ENCODE measurements at regions not wholly inside any gene's neighbourhood (a gene's known extent, or its start where the extent isn't known, plus 50 kb on each side); places are given as distances from the start of the nearest gene placed in this dataset.
"Not testable (repeated sequence)": the region's sequence is repeated elsewhere in the genome, so short reads cannot be mapped to it uniquely, and the experiment has no call there.

- FAIRE-seq; H3K4me3 ChIP-seq (ENCODE audit: extremely low read depth in 1 of 4, insufficient read depth in 2 of 4, low read depth in 3 of 4, low read length in 4 of 4); H3K4ac ChIP-seq (replicated peaks; ENCODE audit: insufficient read length, low read depth, low read length); H3K36me3 ChIP-seq (ENCODE audit: control insufficient read depth in 2 of 4, insufficient read depth in 4 of 4, low read length in 3 of 4); H3K4me2 ChIP-seq (ENCODE audit: insufficient read depth in 1 of 2, low read depth in 2 of 2, low read length in 2 of 2); H2BK120ac ChIP-seq (replicated peaks; ENCODE audit: low read depth, low read length); H3K9me3 ChIP-seq (ENCODE audit: insufficient read depth in 2 of 2, low read depth in 1 of 2, low read length in 1 of 2); H3K27me3 ChIP-seq (replicated peaks in 1 of 4; ENCODE audit: control insufficient read depth in 3 of 4, extremely low read depth in 1 of 4, insufficient read depth in 3 of 4, low read length in 3 of 4); H2BK20ac ChIP-seq (ENCODE audit: low read length); DNase-seq (ENCODE audit: low read depth in 1 of 2, low spot score in 2 of 2); H4K5ac ChIP-seq (ENCODE audit: insufficient read length, low read depth, low read length); H3K79me1 ChIP-seq (ENCODE audit: low read depth, low read length); H2AK5ac ChIP-seq (ENCODE audit: low read depth, low read length); H3K56ac ChIP-seq (replicated peaks; ENCODE audit: insufficient read length, low read depth, low read length); H2BK15ac ChIP-seq (ENCODE audit: low read length); H3K23me2 ChIP-seq (ENCODE audit: low read depth, low read length); H3K27ac ChIP-seq (ENCODE audit: low read depth, low read length); H4K8ac ChIP-seq (ENCODE audit: extremely low read depth, insufficient read depth, low read length); H4K91ac ChIP-seq (replicated peaks; ENCODE audit: insufficient read length, low read length); H4K20me1 ChIP-seq (replicated peaks in 1 of 2; ENCODE audit: control insufficient read depth in 1 of 2, insufficient read depth in 2 of 2, low read length in 2 of 2); H3K9ac ChIP-seq (replicated peaks in 1 of 4; ENCODE audit: extremely low read depth in 1 of 4, low read depth in 3 of 4, low read length in 3 of 4); H3K79me2 ChIP-seq (ENCODE audit: control insufficient read depth in 1 of 2, insufficient read depth in 2 of 2, low read length in 2 of 2); H2AFZ ChIP-seq (ENCODE audit: low read length); H3K14ac ChIP-seq (ENCODE audit: insufficient read length); CTCF ChIA-PET (ENCODE audit: partially characterized antibody); H3K23ac ChIP-seq (ENCODE audit: insufficient read length): not testable (repeated sequence)
- H2BK12ac ChIP-seq (ENCODE audit: low read depth, low read length): 0 out of 2 replicates have a peak overlapping the region, but pooled peaks have one; percentile 55
- POLR2A ChIA-PET (ENCODE audit: partially characterized antibody): interaction anchor here (1.1 to 1.3 kb wide), 2 partner anchors 9 to 254 kb away, joined by 3 to 4 read pairs; partner anchors contain the start of gene DLL1
- H3K4me1 ChIP-seq (replicated peaks in 1 of 4; ENCODE audit: control insufficient read depth in 3 of 4, insufficient read depth in 4 of 4, low read length in 3 of 4): peaks cover 5 to 26% (median 15%) of the 10 kb centered on the region in 4 experiments; a peak in 6 of 7 replicates
- H3K18ac ChIP-seq (ENCODE audit: extremely low read depth, low read length): 0 out of 2 replicates have a peak overlapping the region, but pooled peaks have one; percentile 32
- 89% methylated on average over 1 of the region's 1 CpG; no CpG with 5 or more reads in 1 of the 2 experiments for WGBS, 2 experiments (ENCODE audit: extremely low coverage in 1 of 2, insufficient coverage in 1 of 2, insufficient read length in 1 of 2, insufficient replicate concordance in 2 of 2, low coverage in 1 of 2, low lambda C conversion rate in 2 of 2, missing lambda C conversion rate in 1 of 2)
- 0 out of 2 replicates have a peak overlapping the region, but pooled peaks have one; percentile 44 for H2BK5ac ChIP-seq (ENCODE audit: low read depth, low read length)
Observed at GRCh38 chr6:170036367-170036766, 254.5 kb downstream of the DLL1 start.

Measured in H1 (cell line).